Fibroblast of lung (primary cell): ENCODE measurements at regions not wholly inside any gene's neighbourhood (a gene's known extent, or its start where the extent isn't known, plus 50 kb on each side); places are given as distances from the start of the nearest gene placed in this dataset.

Experiments used
- CTCF ChIP-seq, 2 donors: IDR thresholded peaks in 1 of 2; conservative IDR thresholded peaks in 1 of 2; 1 replicate in 1 of 2; 2 replicates in 1 of 2; pipeline ENCODE4 v1.5.1; 2011 to 2012; ENCODE audit warnings: low read length in 2 of 2, control low read depth in 1 of 2, inconsistent platforms in 1 of 2, low read depth in 1 of 2, mild to moderate bottlenecking in 1 of 2
- EZH2 ChIP-seq: IDR thresholded peaks from 2 replicates; pipeline ENCODE4 v1.5.1; 2012; ENCODE audit warnings: low read length, control low read depth, mild to moderate bottlenecking; ENCODE audit errors: missing control alignments

GRCh38 chr20:60977901-60978300, 274.2 kb upstream of the CDH4 start:
- TF ChIP-seq CTCF (conservative IDR thresholded peaks at IDR 0.05 in 1 of 2, IDR thresholded peaks at IDR 0.05 in 1 of 2; ENCODE audit: low read depth in 1 of 2, low read length in 2 of 2) (no peak), EZH2 (no peak)
